ENCODE measurements at regions not wholly inside any gene's neighbourhood (a gene's known extent, or its start where the extent isn't known, plus 50 kb on each side); places are given as distances from the start of the nearest gene placed in this dataset.
"Not testable (repeated sequence)": the region's sequence is repeated elsewhere in the genome, so short reads cannot be mapped to it uniquely, and the experiment has no call there.

- Histone ChIP-seq H2AFZ (ENCODE audit: low read length, unreplicated experiment) (no peak overlapping the region), H3K27me3 (ENCODE audit: insufficient read depth, low read length) (no peaks in the 10 kb centered on the region), H3K4me1 (ENCODE audit: control insufficient read depth, insufficient read depth, low read length, unreplicated experiment) (no peaks in the 10 kb centered on the region), H3K36me3 (ENCODE audit: insufficient read depth, low read length) (no peaks in the 10 kb centered on the region), H3K79me2 (ENCODE audit: control insufficient read depth, insufficient read depth, low read length, unreplicated experiment) (no peaks in the 10 kb centered on the region), H3K4me3 (ENCODE audit: low read depth, low read length) (no peak overlapping the region), H3K27ac (ENCODE audit: low read depth, low read length) (no peak overlapping the region)
Measured at GRCh38 chr19:31483226-31483857, 134.1 kb upstream of the TSHZ3 start.

DNA sequence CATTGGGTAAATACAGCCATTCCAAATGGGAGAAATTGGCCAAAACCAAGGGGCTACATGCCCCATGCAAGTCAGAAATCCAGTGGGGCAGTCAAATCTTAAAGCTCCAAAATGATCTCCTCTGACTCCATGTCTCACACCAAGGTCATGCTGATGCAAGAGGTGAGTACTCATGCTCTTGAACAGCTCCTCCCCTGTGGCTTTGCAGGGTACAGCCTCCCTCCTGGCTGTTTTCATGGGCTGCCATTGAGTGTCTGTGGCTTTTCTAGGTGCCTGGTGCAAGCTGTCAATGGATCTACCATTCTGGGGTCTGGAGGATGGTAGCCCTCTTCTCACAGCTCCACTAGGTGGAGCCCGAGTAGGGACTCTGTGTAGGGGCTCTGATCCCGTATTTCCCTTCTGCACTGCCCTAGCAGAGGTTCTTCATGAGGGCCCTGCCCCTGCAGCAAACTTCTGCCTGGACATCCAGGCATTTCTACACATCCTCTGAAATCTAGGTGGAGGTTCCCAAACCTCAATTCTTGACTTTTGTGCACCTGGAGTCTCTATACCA lies 135.7 kb upstream of the TSHZ3 start:
- H3K79me2 ChIP-seq (ENCODE audit: control insufficient read depth, insufficient read depth, low read length, unreplicated experiment); H3K36me3 ChIP-seq (ENCODE audit: insufficient read depth, low read length); H3K27me3 ChIP-seq (ENCODE audit: insufficient read depth, low read length): not testable (repeated sequence)

DNA sequence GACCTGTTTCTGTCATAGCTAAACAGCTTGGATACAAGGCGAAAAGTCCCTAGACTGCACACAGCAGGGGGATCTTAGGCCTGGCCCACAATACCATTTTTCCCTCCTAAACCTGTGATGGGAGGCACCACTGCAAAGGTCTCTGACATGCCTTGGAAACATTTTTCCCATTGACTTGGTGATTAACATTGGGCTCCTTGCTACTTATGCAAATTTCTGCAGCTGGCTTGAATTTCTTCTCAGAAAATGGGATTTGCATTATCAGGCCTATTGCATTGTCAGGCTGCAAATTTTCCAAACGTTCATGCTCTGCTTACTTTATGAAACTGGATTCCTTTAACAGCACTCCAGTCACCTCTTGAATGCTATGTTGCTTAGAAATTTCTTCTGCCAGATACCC lies 136.2 kb upstream of the TSHZ3 start:
- Histone ChIP-seq H3K27me3 (ENCODE audit: insufficient read depth, low read length) (no peaks in the 10 kb centered on the region), H3K4me1 (ENCODE audit: control insufficient read depth, insufficient read depth, low read length, unreplicated experiment) (no peaks in the 10 kb centered on the region), H3K4me3 (ENCODE audit: low read depth, low read length) (no peak overlapping the region), H2AFZ (ENCODE audit: low read length, unreplicated experiment) (no peak overlapping the region), H3K27ac (ENCODE audit: low read depth, low read length) (no peak overlapping the region), H3K36me3 (ENCODE audit: insufficient read depth, low read length) (no peaks in the 10 kb centered on the region), H3K79me2 (ENCODE audit: control insufficient read depth, insufficient read depth, low read length, unreplicated experiment) (no peaks in the 10 kb centered on the region)

More for the DNA sequence above, 135.7 kb upstream of the TSHZ3 start:
- not testable (repeated sequence) for H3K4me1 ChIP-seq (ENCODE audit: control insufficient read depth, insufficient read depth, low read length, unreplicated experiment); H3K4me3 ChIP-seq (ENCODE audit: low read depth, low read length); H2AFZ ChIP-seq (ENCODE audit: low read length, unreplicated experiment); H3K27ac ChIP-seq (ENCODE audit: low read depth, low read length)

- Histone ChIP-seq H3K79me2 (ENCODE audit: control insufficient read depth, insufficient read depth, low read length, unreplicated experiment) (no peaks in the 10 kb centered on the region), H3K36me3 (ENCODE audit: insufficient read depth, low read length) (no peaks in the 10 kb centered on the region), H3K27me3 (ENCODE audit: insufficient read depth, low read length) (no peaks in the 10 kb centered on the region), H3K4me3 (ENCODE audit: low read depth, low read length) (no peak overlapping the region), H2AFZ (ENCODE audit: low read length, unreplicated experiment) (no peak overlapping the region), H3K4me1 (ENCODE audit: control insufficient read depth, insufficient read depth, low read length, unreplicated experiment) (no peaks in the 10 kb centered on the region), H3K27ac (ENCODE audit: low read depth, low read length) (no peak overlapping the region)
Measured at GRCh38 chr19:31491242-31491641, 142.0 kb upstream of the TSHZ3 start.

GRCh38 chr19:31492050-31492449 lies 142.8 kb upstream of the TSHZ3 start:
- Histone ChIP-seq H3K79me2 (ENCODE audit: control insufficient read depth, insufficient read depth, low read length, unreplicated experiment) (no peaks in the 10 kb centered on the region), H3K4me1 (ENCODE audit: control insufficient read depth, insufficient read depth, low read length, unreplicated experiment) (no peaks in the 10 kb centered on the region), H3K36me3 (ENCODE audit: insufficient read depth, low read length) (no peaks in the 10 kb centered on the region), H3K27ac (ENCODE audit: low read depth, low read length) (no peak overlapping the region), H3K27me3 (ENCODE audit: insufficient read depth, low read length) (no peaks in the 10 kb centered on the region), H3K4me3 (ENCODE audit: low read depth, low read length) (no peak overlapping the region), H2AFZ (ENCODE audit: low read length, unreplicated experiment) (no peak overlapping the region)

DNA sequence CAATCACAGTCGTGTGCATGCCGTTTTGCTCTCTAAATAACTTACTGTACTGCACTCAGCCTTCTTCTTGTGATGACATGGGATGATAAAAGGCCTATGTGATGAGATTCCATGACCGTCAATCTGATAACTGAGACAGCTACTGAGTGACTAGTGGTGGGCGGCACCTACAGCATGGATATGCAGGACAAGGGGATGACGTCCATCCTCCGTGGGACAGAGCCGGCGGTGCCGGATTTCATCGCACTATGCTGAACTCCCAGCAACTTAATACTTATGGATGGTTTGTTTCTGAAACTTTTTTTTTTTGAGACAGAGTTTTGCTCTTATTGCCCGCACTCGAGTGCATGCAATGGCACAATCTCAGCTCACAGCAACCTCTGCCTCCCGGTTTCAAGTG lies 146.8 kb upstream of the TSHZ3 start:
- H3K27me3 ChIP-seq (ENCODE audit: insufficient read depth, low read length) = no peaks in the 10 kb centered on the region
- no peak overlapping the region for H2AFZ ChIP-seq (ENCODE audit: low read length, unreplicated experiment)
- no peak overlapping the region for H3K4me3 ChIP-seq (ENCODE audit: low read depth, low read length)
- H3K27ac ChIP-seq (ENCODE audit: low read depth, low read length) = no peak overlapping the region
- no peaks in the 10 kb centered on the region for H3K36me3 ChIP-seq (ENCODE audit: insufficient read depth, low read length)
- no peaks in the 10 kb centered on the region for H3K79me2 ChIP-seq (ENCODE audit: control insufficient read depth, insufficient read depth, low read length, unreplicated experiment)
- no peaks in the 10 kb centered on the region for H3K4me1 ChIP-seq (ENCODE audit: control insufficient read depth, insufficient read depth, low read length, unreplicated experiment)

DNA sequence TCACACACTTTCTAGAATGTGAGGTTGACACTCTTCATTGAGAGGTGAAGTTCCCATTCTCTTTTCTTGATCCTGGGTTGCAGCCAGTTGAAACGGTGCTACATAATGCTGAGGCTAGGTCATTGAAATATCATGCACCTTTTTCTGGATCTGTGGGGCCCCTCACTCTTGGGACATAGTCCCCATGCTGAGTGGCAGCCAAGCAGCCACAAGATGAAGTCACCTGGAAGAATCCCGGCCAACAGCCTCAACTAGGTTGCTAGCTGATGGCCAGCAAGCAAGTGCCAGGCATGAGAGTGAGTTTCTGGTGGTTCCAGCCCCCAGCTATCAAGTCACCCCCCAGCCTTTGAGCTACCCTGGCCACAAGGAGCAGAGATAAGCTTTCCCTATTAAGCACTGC lies 148.5 kb upstream of the TSHZ3 start:
- no peaks in the 10 kb centered on the region for H3K79me2 ChIP-seq (ENCODE audit: control insufficient read depth, insufficient read depth, low read length, unreplicated experiment)
- H3K36me3 ChIP-seq (ENCODE audit: insufficient read depth, low read length) = no peaks in the 10 kb centered on the region
- H2AFZ ChIP-seq (ENCODE audit: low read length, unreplicated experiment) = no peak overlapping the region
- no peaks in the 10 kb centered on the region for H3K4me1 ChIP-seq (ENCODE audit: control insufficient read depth, insufficient read depth, low read length, unreplicated experiment)
- no peak overlapping the region for H3K27ac ChIP-seq (ENCODE audit: low read depth, low read length)
- H3K4me3 ChIP-seq (ENCODE audit: low read depth, low read length) = no peak overlapping the region
- no peaks in the 10 kb centered on the region for H3K27me3 ChIP-seq (ENCODE audit: insufficient read depth, low read length)

DNA sequence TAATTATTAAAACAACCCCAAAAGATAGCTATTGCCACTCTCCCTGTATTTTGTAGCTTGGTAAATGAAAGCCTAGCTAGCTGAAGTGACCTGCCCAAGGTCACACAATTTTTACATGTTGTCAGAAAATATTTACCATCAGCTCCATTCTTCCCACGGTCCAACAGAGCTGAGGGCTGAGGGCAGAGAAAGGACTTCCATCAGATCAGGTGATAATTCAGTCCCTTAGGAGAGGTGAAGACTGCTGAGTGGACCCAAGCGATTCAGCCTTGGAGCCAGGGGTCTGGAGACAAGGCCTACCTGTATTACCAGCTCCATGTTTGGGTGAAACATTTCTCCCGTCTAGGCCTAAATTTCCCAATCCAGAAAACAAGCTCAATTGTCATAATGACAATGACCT lies 149.5 kb upstream of the TSHZ3 start:
- H3K79me2 ChIP-seq (ENCODE audit: control insufficient read depth, insufficient read depth, low read length, unreplicated experiment) = no peaks in the 10 kb centered on the region
- H3K36me3 ChIP-seq (ENCODE audit: insufficient read depth, low read length) = no peaks in the 10 kb centered on the region
- H2AFZ ChIP-seq (ENCODE audit: low read length, unreplicated experiment) = no peak overlapping the region
- no peaks in the 10 kb centered on the region for H3K4me1 ChIP-seq (ENCODE audit: control insufficient read depth, insufficient read depth, low read length, unreplicated experiment)
- no peaks in the 10 kb centered on the region for H3K27me3 ChIP-seq (ENCODE audit: insufficient read depth, low read length)
- H3K27ac ChIP-seq (ENCODE audit: low read depth, low read length) = no peak overlapping the region
- H3K4me3 ChIP-seq (ENCODE audit: low read depth, low read length) = no peak overlapping the region

DNA sequence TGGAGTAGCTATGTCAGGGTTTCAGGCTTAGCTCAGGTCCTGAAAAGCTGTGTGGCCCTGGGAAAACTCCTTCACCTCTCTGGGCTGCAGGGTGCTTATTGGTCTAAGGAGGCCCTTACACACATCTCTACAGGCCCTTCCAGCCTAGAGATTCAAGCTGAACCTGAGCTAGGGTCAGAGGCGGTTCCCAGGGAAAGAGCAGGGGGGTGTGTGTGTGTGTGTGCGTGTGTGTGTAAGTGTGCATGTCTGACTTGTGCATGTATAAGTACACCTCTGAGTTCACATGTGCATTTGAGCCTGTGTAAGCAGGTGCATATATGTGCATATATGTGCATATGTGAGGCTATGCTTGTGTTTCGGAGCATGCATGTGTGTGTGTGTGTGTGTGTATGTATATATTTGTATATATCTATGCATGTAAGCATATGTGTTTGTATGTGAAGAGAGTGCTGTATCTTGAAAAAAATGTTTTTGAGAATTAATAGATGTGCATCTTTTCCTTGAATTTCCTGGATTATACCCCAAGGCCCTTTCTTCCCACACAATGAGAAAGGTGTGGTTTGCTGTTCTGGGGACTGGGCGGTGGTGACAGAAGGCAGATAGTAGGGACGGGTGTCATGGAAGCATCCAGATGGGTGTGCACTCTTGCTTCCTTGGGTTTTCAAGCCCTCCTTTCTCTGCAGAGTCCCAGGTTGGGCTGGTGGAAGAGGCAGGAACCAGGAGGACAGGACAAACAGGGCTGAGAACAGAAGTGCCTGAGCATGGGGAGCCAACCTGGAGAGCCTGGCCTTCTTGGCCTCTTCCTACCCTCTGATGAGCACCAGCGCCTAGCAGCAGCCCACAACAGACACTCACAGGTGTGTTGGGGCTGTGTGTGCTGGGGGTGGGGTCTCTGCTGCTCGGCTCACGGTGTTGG lies 150.3 kb upstream of the TSHZ3 start:
- Histone ChIP-seq H3K79me2 (ENCODE audit: control insufficient read depth, insufficient read depth, low read length, unreplicated experiment) (no peaks in the 10 kb centered on the region), H2AFZ (ENCODE audit: low read length, unreplicated experiment) (no peak overlapping the region), H3K36me3 (ENCODE audit: insufficient read depth, low read length) (no peaks in the 10 kb centered on the region), H3K4me1 (ENCODE audit: control insufficient read depth, insufficient read depth, low read length, unreplicated experiment) (no peaks in the 10 kb centered on the region), H3K4me3 (ENCODE audit: low read depth, low read length) (no peak overlapping the region), H3K27me3 (ENCODE audit: insufficient read depth, low read length) (no peaks in the 10 kb centered on the region), H3K27ac (ENCODE audit: low read depth, low read length) (no peak overlapping the region)

DNA sequence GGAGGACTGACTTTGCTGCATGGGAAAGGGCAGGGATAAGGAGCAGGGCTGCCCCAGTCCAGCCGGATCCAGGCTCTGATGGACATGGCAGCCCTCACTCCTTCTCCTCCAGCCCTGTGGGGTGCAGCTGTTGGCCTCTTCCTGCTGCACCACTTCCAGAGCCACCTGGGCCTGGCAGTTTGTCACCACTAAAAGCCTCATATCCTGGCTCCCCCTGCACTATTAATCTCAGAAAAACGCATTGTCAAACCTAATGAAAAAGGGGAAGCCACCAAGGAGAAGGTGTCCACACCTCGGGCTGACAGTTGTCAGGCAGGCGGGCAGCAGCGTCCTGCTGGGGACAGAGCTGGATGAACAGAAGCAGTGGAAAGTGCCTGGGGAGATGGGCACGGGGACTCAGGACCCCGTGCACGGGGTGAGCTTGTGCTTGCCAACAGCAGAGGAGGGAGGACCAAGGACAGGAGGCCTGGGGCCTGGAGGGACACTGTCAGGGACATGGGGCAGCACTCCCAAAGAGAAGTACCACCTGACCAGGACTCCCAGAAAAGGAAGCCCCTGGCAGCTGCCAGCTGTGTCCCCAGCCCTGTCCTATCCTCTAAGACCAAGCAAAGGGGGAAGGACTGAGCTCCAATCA lies 151.1 kb upstream of the TSHZ3 start:
- Histone ChIP-seq H3K27ac (ENCODE audit: low read depth, low read length) (no peak overlapping the region), H3K27me3 (ENCODE audit: insufficient read depth, low read length) (no peaks in the 10 kb centered on the region), H2AFZ (ENCODE audit: low read length, unreplicated experiment) (no peak overlapping the region), H3K79me2 (ENCODE audit: control insufficient read depth, insufficient read depth, low read length, unreplicated experiment) (no peaks in the 10 kb centered on the region), H3K4me3 (ENCODE audit: low read depth, low read length) (no peak overlapping the region), H3K36me3 (ENCODE audit: insufficient read depth, low read length) (no peaks in the 10 kb centered on the region), H3K4me1 (ENCODE audit: control insufficient read depth, insufficient read depth, low read length, unreplicated experiment) (no peaks in the 10 kb centered on the region)

Measured in ACC112 (cell line).